ENCODE measurements at regions not wholly inside any gene's neighbourhood (a gene's known extent, or its start where the extent isn't known, plus 50 kb on each side); places are given as distances from the start of the nearest gene placed in this dataset.

DNA sequence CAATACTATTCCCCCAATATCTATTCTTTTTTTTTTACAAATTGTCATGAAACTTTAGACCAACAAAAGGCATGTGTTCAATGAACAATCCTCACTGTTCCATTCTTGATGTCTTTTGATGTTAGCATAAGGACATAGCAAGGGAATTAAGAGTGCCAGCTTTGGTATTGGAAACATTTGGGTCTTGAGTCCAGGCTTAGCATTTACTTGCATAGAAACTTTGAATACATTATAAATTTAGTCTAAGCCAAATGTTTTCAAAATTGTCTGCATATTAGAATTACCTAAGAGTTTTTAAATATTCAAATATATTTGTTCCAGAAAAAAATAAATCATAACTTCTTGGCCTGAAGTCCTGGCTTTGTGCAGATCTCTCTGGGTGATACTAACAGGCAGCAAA, 406.5 kb downstream of the LRFN5 start:
- DNase-seq: no peak

DNA sequence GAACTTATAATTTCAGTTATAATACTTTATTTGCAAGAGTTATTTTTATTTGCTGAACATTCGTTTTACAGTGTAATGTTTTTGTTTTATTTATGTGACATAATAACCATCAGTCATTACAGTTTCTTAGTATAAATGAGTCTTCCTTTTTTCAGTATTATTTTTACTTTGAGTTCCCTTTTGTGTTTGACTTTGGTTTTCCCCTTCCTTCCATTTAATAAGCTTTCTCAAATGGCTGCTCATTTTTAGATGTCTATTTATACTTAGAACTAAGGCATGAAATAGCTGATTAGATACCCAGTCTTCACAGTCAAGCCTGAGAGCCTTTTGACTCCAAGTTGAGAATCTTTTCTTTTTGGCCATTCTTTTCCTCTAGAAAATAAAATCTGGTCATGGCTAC, 404.5 kb downstream of the LRFN5 start:
- no peak for DNase-seq

DNA sequence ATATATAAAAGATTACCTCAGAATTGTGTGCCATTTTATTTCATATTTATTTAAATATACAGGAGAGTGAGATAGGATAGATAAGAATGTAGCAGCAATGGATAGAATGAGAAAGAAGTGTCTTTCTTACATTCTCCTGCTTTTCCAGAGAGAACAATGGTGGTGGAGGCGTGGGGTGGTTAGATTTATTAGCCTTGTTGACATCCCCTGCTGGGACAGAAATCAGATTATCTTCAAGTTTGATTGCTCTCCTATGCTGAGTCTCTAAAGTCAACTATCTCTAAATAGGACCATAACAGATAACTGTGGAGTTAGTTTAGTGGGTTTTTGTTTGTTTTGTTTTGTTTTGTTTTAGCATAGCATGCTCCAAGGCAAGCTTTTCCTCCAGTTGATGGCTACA, 397.6 kb downstream of the LRFN5 start:
- no peak for DNase-seq

DNA sequence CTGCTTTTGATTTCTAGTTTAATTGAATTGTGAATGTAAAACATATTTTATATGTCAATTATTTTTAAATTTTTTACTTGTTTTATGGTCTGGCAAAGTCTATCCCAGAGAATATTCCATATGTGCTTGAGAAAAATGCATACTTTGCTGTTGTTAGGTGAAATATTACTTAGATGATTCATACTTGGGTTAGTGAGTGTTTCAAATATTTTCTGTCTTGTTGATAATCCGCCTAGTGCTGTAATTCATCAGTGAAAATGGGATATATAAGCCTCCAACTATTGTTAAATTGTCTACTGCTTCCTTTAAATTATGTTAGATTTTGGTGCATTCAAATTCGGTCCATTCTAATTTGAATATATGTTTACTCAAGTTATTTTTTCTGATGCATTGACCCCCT, 395.5 kb downstream of the LRFN5 start:
- no peak for DNase-seq

DNA sequence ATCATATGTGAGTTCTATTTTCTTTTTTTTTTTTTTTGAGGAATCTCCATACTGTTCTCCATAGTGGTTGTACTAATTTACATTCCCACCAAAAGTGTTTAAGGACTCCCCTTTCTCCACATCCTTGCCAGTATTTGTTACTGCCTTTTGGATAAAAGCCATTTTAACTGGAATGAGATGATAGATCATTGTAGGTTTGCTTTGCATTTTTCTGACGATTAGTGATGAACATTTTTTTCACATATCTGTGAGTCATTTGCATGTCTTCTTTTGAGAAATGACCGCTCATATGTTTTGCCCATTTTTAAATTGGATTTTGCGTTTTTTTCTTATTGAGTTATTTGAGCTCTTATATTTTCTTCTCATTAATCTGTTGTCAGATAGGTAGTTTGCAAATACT, 394.8 kb downstream of the LRFN5 start:
- no peak for DNase-seq

DNA sequence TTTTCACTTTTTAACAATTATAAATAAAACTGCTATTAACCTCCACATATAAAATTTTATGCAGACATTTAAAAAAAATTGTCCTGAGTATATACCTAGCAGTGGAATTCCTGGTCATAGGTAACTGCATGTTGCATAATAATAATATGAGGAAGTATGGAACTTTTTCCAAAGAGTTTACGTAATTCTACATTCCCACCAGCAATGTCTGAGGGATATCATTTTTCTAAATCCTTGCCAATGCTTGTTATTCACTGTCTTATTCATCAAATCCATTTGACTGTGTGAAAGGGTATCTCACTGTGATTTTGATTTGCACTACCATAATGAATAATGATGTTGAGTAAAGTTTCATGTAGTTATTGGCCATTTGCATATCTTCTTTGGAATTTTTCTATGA, 393.8 kb downstream of the LRFN5 start:
- no peak for DNase-seq

DNA sequence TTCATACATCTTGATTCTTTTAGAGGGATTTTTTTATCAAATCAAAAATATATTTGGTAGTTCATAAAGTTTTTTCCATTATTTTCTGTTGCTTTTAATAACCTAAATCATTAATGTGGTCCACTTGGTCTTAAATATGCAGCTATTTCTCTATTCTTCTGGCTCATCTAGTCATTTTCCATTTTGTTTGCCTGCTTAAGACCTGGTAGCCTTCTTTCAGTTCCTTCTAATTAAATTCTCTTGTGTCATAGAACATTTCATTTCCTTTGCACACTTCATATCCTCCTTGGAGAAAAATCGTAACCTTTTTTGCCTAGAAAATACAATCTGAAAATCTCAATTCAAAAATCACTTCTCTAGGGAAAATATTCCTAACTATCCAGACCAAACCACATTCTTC, 387.0 kb downstream of the LRFN5 start:
- DNase-seq: no peak

DNA sequence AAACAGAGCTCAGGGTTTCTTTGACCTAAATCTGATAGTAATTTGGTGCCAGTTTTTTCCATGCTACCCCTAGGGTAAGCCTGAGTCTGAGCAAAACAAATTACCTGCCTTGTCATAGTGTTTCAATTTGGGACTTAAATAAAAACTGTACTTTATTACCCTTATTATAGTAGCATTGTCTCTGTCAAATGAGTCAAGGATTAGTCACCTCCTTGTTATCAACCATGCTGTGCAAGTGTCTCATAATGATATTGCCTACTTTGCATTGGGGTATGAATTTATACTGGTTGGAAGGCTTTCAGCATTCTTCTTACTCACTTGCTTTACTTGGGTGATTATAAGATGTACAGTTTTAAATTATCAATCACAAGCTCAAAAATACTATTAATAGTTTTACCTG, 380.0 kb downstream of the LRFN5 start:
- DNase-seq: no peak

DNA sequence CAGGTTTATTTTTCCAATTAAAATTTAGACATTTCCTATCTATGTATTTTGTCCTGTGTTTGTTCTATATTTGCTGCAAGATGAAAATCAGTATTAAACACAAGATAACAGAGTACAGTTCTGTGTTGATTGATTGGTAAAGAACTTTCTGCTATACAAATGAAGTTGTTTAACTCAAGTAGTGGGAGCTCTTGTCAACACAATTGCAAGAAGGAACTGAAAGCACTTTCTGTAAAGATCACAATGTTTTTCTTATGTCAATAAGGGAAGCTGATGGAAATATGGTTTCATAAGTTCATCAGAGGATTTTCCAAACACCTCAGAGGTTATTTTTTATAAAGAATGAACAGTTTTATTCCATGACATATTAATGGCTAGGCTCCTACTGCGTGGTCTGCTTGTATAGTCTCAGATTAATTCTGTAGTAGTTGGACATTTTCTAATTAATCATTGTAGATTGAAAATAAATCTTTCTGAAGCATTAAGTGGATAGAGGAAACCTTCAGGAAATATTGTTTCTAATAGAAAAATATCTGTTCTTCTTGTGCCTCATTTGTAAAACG, 379.5 kb downstream of the LRFN5 start:
- no peak for DNase-seq

DNA sequence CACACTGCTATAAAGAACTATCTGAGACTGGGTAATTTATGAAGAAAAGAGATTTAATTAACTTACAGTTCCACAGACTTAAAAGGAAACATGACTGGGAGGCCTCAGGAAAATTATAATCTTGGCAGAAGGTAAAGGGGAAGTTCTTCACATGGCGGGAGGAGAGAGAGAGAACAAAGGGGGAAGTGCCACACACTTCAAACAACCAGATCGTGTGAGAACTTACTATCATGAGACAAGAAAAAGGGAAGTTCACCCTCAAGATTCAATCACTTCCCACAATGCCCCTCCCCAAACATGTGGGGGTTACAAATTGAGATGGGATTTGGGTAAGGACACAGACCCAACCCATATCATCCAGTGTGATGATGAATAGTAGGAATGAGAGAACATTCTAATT, 366.5 kb downstream of the LRFN5 start:
- DNase-seq: peak in 2 of 3 donors; percentile 9 to 20

DNA sequence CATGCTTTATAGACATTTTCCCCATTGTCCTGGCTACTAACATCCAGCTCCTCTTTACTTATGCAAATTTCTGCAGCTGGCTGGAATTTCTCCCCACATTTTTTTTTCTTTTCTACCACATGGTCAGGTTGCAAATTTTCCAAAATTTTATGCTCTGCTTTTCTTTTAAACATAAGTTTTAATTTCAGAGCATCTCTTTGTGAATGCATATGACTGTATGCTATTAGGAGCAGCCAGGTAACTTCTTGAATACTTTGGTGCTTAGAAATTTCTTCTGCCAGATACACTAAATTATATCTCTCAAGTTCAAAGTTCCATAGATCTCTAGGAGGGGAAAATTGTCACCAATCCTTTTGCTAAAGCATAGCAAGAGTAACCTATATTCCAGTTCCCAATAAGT, 365.9 kb downstream of the LRFN5 start:
- no peak for DNase-seq

DNA sequence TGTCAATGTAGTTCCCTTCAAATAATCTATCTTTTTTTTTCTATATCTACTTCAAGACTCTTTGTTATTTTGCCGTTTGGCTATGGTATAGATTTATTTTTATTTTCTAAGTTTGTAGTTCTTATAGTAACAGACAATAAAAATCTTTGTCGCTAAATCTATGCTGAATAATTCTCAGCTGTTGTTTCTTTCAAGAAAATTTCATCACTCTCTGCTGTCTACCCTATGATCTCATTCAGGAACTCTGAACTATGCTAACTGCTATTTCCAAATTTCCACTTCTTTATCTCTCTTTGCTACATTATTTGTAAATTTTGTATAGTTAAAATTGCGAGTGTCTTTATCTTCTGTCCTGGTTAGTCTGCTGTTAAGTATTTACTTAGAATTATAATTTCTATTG, 353.6 kb downstream of the LRFN5 start:
- DNase-seq: no peak

DNA sequence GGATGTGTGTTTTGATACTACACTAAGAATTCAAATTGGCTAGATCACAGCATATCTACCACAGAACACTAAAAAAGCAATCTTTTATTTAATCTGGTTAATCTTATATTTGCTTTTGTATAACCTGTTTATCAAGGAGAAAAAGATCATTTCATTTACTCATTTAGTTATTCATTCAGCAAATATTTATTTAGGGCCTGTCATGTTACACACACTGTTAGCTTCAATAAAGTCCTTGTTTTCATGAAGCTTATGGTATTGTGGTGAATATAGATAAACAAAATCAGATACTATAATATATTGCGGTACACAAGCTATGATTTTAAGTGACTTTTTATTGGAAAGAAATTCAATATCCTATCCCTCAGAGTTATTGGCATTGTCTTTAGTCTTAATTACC, 350.8 kb downstream of the LRFN5 start:
- DNase-seq: no peak

All from suppressor macrophage treated with lipopolysaccharide for 1 hour (primary cell).